Activated CD8-positive, alpha-beta T cell treated with anti-CD3 and anti-CD28 coated beads for 36 hours (primary cell): ENCODE measurements at regions not wholly inside any gene's neighbourhood (a gene's known extent, or its start where the extent isn't known, plus 50 kb on each side); places are given as distances from the start of the nearest gene placed in this dataset.

ENCODE experiments used
- ATAC-seq: fragments of 200-7000 bp; cut with Tn5 transposase; one replicate; pipeline ENCODE4 v1.10.0; 2021; ENCODE audit warnings: mild to moderate bottlenecking, moderate library complexity
- CTCF ChIA-PET: fragments of 350-600 bp; sonication (Branson Sonifier 250); formaldehyde crosslinking; loops from one replicate; lab custom pipeline; 2021; ENCODE audit warnings: antibody characterized with exemption; lab: Charles Lee
- POLR2A ChIA-PET: fragments of 350-600 bp; sonication (Branson Sonifier 250); formaldehyde crosslinking; loops from one replicate; lab custom pipeline; 2021; ENCODE audit warnings: antibody characterized with exemption; lab: Charles Lee
- DNase-seq: peaks from one replicate; pipeline ENCODE4 v3.0.0-alpha.2; 2020
- H3K27ac Mint-ChIP-seq: one replicate; pipeline ENCODE4 v1.8.0; 2021; ENCODE audit warnings: mild to moderate bottlenecking, mixed read lengths
- H3K27me3 Mint-ChIP-seq: one replicate; pipeline ENCODE4 v1.8.0; 2021; ENCODE audit warnings: mixed read lengths
- H3K36me3 Mint-ChIP-seq: one replicate; pipeline ENCODE4 v1.8.0; 2021; ENCODE audit warnings: low read depth, mixed read lengths
- H3K4me1 Mint-ChIP-seq: one replicate; pipeline ENCODE4 v1.8.0; 2021; ENCODE audit warnings: low read depth, mixed read lengths
- H3K4me3 Mint-ChIP-seq: one replicate; pipeline ENCODE4 v1.8.0; 2021; ENCODE audit warnings: mild to moderate bottlenecking, moderate library complexity, mixed read lengths
- H3K9me3 Mint-ChIP-seq: one replicate; pipeline ENCODE4 v1.8.0; 2021; ENCODE audit warnings: mixed read lengths
- CTCF ChIP-seq: fragments of 200-600 bp; IDR thresholded peaks from one replicate; pipeline ENCODE4 v1.8.0; 2022; ENCODE audit warnings: antibody characterized with exemption, mild to moderate bottlenecking
- intact Hi-C: fragments of 100-400 bp; cut with micrococcal nuclease; formaldehyde crosslinking; loops from one replicate; pipeline ENCODE4 v1.10.0; 2022

DNA sequence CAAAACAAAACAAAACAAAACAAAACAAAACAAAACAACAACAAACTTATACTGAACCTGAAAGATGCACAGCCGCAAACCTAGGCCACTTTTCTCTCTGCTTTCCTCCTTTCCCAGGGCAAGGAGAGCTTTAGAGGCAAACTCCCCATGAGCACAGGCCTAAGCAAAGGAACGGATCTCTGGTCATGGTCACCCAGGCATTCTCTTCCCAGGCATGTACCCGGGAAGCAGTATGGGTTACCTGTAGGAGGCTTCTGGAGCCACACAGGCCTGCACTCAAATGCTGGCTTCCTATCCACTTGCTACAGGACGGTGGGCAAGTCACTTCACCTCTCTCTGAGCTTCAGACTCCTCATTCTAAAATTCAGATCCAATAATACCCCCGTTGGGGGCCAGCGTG lies 171.8 kb downstream of the SMAD6 start:
- intact Hi-C loops, result no loop called here
- CTCF ChIA-PET, result interaction anchor here (0.7 to 1.5 kb wide), 5 partner anchors 9 to 29 kb away, joined by 3 to 6 read pairs (median 4); no protein-coding TSS in a partner anchor
- Mint-ChIP-seq H3K4me3 (no peak overlapping the region), H3K27me3 (peaks cover 13% of the 10 kb centered on the region), H3K27ac (no peak overlapping the region), H3K4me1 (no peaks in the 10 kb centered on the region), H3K9me3 (no peaks in the 10 kb centered on the region), H3K36me3 (no peaks in the 10 kb centered on the region)
- POLR2A ChIA-PET, result no interaction called here
- DNase-seq, result no peak
- no peak for ATAC-seq
- no peak for TF ChIP-seq CTCF

DNA sequence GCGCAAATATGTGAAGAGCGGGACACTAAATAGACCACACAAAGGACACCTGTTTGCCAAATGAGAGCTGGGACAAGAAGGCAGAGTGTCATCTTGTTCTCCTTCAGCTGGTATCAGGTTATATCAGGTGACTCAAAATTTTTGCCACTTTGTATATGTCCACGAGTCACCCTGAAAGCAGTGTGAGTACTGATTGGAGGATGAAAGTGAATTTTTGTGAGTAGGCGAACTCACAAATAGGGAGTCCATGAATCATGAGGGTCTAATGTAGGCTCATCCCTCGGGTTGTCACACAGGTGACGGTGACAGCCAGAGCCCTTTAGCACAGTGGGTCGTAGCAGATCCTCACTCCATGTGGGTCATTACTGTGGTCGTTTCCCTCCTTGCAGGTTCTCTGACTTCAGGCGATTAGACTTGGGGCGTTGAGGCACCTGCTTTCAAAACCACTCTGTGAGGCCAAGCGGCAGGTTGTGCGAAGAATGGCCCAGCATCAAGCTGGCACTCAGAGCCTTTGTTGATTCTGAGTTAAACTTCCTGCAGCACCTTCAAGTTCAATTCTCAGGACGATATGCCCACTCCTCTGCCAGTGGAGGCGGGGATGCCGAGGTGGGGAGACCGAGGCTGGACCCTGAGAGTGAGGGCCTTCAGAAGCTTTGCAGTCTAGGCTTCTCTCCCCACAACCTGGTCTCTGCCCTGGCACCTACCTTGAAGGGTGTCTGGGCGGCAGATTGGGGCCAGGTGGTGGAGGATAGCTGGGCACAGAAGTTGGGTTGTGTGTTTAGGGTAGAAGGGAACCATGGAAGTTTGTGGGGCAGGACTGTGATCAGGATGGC lies 173.8 kb downstream of the SMAD6 start:
- ATAC-seq (peak; percentile 58), DNase-seq (no peak)
- no peak for TF ChIP-seq CTCF
- H3K9me3 Mint-ChIP-seq, result no peaks in the 10 kb centered on the region
- H3K4me1 Mint-ChIP-seq, result no peaks in the 10 kb centered on the region
- H3K4me3 Mint-ChIP-seq, result no peak overlapping the region
- ChIA-PET POLR2A (no interaction called here), CTCF (interaction anchor here (0.9 kb wide), 1 partner anchor 11 kb away, joined by 3 read pairs; no protein-coding TSS in a partner anchor)
- intact Hi-C loops, result no loop called here
- H3K27me3 Mint-ChIP-seq, result peaks cover 2% of the 10 kb centered on the region
- H3K27ac Mint-ChIP-seq, result no peak overlapping the region
- H3K36me3 Mint-ChIP-seq, result no peaks in the 10 kb centered on the region

- ATAC-seq, result no peak
- no peaks in the 10 kb centered on the region for H3K4me1 Mint-ChIP-seq
- POLR2A ChIA-PET, result no interaction called here
- intact Hi-C loops, result no loop called here
- CTCF ChIA-PET, result interaction anchor here (0.9 kb wide), 1 partner anchor 12 kb away, joined by 3 read pairs; no protein-coding TSS in a partner anchor
- H3K4me3 Mint-ChIP-seq, result no peak overlapping the region
- no peaks in the 10 kb centered on the region for H3K9me3 Mint-ChIP-seq
- H3K36me3 Mint-ChIP-seq, result no peaks in the 10 kb centered on the region
- H3K27ac Mint-ChIP-seq, result no peak overlapping the region
- H3K27me3 Mint-ChIP-seq, result peaks cover 2% of the 10 kb centered on the region
- no peak for DNase-seq
- no peak for TF ChIP-seq CTCF
Measured at GRCh38 chr15:66876421-66876730, 174.3 kb downstream of the SMAD6 start.

DNA sequence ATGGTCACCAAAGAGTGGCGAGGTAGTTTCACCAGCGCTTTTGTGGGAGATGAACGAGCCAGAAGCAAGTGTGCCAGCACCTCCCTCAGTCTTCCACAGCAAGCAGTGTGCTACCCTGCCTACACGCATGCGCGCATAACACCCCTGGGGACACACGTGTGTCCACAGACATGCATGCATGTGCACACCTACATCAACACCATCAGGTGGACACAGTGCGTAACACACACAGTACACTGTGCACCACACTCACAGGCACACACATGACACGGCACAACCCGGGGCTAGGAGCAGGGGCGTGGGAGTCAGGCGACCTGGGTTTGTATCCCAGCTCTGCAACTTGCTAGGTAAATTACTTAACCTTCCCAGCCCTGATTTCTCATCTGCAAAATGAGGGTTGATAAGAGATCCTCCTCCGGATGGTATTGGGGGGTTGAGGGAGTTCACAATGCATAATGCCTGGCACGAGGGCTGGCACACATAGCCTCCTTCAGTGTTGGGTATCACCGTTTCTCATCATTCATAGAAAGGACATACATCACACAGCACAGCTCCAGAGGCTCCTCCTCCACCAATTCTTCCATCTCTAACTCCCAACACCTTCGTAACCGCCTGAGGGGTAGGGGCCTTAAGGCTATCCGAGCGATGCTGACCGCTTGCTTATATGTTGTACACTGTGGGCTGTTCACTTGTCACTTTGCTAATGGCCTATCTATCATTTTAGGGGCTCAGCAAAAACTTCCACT lies 174.9 kb downstream of the SMAD6 start:
- Mint-ChIP-seq H3K9me3 (no peaks in the 10 kb centered on the region), H3K36me3 (no peaks in the 10 kb centered on the region), H3K27ac (no peak overlapping the region), H3K4me3 (no peak overlapping the region), H3K4me1 (no peaks in the 10 kb centered on the region), H3K27me3 (peaks cover 2% of the 10 kb centered on the region)
- intact Hi-C loops, result no loop called here
- ChIA-PET CTCF (no interaction called here), POLR2A (no interaction called here)
- ATAC-seq (no peak), DNase-seq (no peak)
- TF ChIP-seq CTCF, result no peak
